ENCODE measurements at regions not wholly inside any gene's neighbourhood (a gene's known extent, or its start where the extent isn't known, plus 50 kb on each side); places are given as distances from the start of the nearest gene placed in this dataset.

GRCh38 chr16:14011001-14011400 lies 60.1 kb upstream of the MRTFB start:
- no peak for DNase-seq (ENCODE audit: low read depth)
- no peak overlapping the region for H3K4me3 ChIP-seq (ENCODE audit: low read length)
- TF ChIP-seq, protein P1, sequence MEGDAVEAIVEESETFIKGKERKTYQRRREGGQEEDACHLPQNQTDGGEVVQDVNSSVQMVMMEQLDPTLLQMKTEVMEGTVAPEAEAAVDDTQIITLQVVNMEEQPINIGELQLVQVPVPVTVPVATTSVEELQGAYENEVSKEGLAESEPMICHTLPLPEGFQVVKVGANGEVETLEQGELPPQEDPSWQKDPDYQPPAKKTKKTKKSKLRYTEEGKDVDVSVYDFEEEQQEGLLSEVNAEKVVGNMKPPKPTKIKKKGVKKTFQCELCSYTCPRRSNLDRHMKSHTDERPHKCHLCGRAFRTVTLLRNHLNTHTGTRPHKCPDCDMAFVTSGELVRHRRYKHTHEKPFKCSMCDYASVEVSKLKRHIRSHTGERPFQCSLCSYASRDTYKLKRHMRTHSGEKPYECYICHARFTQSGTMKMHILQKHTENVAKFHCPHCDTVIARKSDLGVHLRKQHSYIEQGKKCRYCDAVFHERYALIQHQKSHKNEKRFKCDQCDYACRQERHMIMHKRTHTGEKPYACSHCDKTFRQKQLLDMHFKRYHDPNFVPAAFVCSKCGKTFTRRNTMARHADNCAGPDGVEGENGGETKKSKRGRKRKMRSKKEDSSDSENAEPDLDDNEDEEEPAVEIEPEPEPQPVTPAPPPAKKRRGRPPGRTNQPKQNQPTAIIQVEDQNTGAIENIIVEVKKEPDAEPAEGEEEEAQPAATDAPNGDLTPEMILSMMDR (IDR thresholded peaks at IDR 0.05; ENCODE audit: insufficient read depth, low read depth, low read length, missing control alignments) = no peak

GRCh38 chr16:14011846-14012245 lies 59.3 kb upstream of the MRTFB start:
- TF ChIP-seq, protein P1 (IDR thresholded peaks at IDR 0.05; ENCODE audit: insufficient read depth, low read depth, low read length, missing control alignments) = no peak
- DNase-seq (ENCODE audit: low read depth) = no peak
- H3K4me3 ChIP-seq (ENCODE audit: low read length) = no peak overlapping the region

DNA sequence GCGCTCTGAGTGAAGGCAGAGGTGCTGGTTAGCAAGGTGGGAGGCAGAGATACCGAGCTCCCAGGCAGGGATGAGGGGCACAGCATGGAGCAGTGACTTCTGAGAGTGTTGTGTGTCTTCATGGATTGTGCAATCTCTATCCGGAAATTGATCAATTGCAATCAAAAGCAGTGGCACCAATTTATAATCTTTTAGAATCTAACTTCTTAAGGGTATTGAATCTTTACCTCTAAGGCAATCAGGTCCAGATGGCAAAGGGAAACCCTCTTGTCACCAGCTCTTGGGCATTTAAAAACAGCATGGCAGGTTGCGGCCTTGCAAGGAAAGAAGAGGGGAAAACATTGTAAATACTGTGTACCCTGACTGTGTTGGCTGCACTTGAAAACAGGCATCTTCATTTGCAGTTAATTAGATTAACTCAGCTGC lies 58.0 kb upstream of the MRTFB start:
- no peak for DNase-seq (ENCODE audit: low read depth)
- TF ChIP-seq, protein P1 (IDR thresholded peaks at IDR 0.05; ENCODE audit: insufficient read depth, low read depth, low read length, missing control alignments) = no peak
- H3K4me3 ChIP-seq (ENCODE audit: low read length) = no peak overlapping the region

GRCh38 chr16:14013571-14014283 lies 57.4 kb upstream of the MRTFB start:
- no peak overlapping the region for H3K4me3 ChIP-seq (ENCODE audit: low read length)
- DNase-seq (ENCODE audit: low read depth) = peak; percentile 94
- TF ChIP-seq, protein P1 (IDR thresholded peaks at IDR 0.05; ENCODE audit: insufficient read depth, low read depth, low read length, missing control alignments) = no peak

DNA sequence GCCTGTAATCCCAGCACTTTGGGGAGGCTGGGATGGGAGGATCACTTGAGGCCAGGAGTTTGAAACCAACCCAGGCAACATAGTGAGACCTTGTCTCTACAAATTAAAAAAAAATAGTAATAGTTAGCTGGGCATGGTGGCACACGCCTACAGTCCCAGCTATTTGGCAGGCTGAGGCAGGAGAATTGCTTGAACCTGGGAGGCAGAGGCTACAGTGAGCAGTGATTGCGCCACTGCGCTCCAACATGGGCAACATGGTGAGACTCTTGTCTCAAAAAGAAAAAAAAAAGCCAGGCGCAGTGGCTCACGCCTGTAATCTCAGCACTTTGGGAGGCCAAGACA lies 56.9 kb upstream of the MRTFB start:
- no peak overlapping the region for H3K4me3 ChIP-seq (ENCODE audit: low read length)
- peak; percentile 87 for DNase-seq (ENCODE audit: low read depth)
- TF ChIP-seq, protein P1 (IDR thresholded peaks at IDR 0.05; ENCODE audit: insufficient read depth, low read depth, low read length, missing control alignments) = no peak

DNA sequence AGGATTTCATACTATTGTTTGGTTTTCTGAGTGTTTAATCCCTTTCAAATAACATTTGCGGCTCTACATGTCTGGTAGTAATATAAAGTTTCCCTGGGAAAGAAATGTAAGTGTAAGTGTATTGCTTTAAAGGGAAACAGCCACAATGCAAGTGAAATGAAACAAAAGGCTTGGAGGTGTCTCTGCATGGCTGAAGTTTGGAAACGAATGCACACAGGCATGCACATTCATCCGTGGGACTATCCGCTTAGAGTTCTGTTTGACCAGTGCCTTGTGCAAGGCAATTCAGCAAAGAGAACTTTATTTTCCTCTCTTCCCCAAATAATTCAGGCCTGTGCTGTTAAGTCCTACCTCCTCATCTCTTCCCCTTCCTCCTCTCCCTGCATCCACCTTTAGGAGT lies 56.1 kb upstream of the MRTFB start:
- DNase-seq (ENCODE audit: low read depth) = no peak
- H3K4me3 ChIP-seq (ENCODE audit: low read length) = no peak overlapping the region
- TF ChIP-seq, protein P1 (IDR thresholded peaks at IDR 0.05; ENCODE audit: insufficient read depth, low read depth, low read length, missing control alignments) = no peak

- DNase-seq (ENCODE audit: low read depth) = no peak
- no peak overlapping the region for H3K4me3 ChIP-seq (ENCODE audit: low read length)
- TF ChIP-seq, protein P1 (IDR thresholded peaks at IDR 0.05; ENCODE audit: insufficient read depth, low read depth, low read length, missing control alignments) = no peak
These were observed 55.7 kb upstream of the MRTFB start for GRCh38 chr16:14015461-14015860.

All from epithelial cell of esophagus (primary cell).